ENCODE measurements at regions not wholly inside any gene's neighbourhood (a gene's known extent, or its start where the extent isn't known, plus 50 kb on each side); places are given as distances from the start of the nearest gene placed in this dataset.

GRCh38 chr12:28023156-28023887, 50.8 kb upstream of the PTHLH start:
- Histone ChIP-seq H3K27ac (peak overlapping the region; percentile 88), H3K36me3 (replicated peaks) (no peaks in the 10 kb centered on the region), H3K4me3 (ENCODE audit: low read depth, low read length) (no peak overlapping the region), H3K27me3 (replicated peaks) (no peaks in the 10 kb centered on the region)
- TF ChIP-seq, protein P1, sequence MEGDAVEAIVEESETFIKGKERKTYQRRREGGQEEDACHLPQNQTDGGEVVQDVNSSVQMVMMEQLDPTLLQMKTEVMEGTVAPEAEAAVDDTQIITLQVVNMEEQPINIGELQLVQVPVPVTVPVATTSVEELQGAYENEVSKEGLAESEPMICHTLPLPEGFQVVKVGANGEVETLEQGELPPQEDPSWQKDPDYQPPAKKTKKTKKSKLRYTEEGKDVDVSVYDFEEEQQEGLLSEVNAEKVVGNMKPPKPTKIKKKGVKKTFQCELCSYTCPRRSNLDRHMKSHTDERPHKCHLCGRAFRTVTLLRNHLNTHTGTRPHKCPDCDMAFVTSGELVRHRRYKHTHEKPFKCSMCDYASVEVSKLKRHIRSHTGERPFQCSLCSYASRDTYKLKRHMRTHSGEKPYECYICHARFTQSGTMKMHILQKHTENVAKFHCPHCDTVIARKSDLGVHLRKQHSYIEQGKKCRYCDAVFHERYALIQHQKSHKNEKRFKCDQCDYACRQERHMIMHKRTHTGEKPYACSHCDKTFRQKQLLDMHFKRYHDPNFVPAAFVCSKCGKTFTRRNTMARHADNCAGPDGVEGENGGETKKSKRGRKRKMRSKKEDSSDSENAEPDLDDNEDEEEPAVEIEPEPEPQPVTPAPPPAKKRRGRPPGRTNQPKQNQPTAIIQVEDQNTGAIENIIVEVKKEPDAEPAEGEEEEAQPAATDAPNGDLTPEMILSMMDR (IDR thresholded peaks at IDR 0.05; ENCODE audit: low read depth, low read length, missing control alignments) = no peak
- in situ Hi-C loops (cut with HindIII; ENCODE audit: low pct_ligation_motif_present, low sequenced_read_pairs) = no loop called here
- peak; percentile 96 for DNase-seq

DNA sequence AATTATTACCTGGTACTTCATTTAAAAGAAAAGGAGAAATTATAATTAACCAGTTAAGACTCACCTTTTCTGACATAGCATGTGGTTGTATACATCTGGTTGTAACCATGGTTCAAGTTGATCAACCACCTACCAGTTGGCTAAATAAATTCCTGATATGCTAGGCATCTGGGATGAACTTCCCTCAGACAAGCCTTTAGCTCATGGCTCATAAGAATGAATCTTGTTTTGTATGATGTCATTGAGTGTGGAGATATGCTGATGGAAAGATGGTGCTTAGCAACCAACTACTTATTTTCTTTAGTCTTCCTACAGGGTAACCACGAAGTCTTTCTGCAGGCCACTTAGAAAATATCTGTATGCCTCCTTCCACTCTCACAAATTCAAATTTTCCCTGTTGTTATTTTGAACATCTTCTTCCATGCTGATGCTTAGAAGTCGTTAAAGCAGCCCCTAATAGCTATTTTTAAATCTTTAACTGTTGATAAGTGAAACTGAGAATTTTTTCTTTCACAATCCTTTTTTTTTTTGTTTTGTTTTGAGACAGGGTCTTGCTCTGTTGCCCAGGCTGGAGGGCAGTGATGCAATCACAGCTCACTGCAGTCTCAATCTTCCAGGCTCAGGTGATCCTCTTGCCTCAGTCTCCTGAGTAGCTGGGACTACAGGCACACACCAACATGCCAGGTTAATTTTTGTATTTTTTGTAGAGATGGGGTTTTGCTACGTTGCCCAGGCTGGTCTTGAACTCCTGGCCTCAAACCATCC, 51.9 kb upstream of the PTHLH start:
- peak; percentile 88 for DNase-seq
- TF ChIP-seq, protein P1 (IDR thresholded peaks at IDR 0.05; ENCODE audit: low read depth, low read length, missing control alignments) = no peak
- in situ Hi-C loops (cut with HindIII; ENCODE audit: low pct_ligation_motif_present, low sequenced_read_pairs) = no loop called here
- no peak overlapping the region for H3K4me3 ChIP-seq (ENCODE audit: low read depth, low read length)
- peak overlapping the region; percentile 88 for H3K27ac ChIP-seq
- H3K36me3 ChIP-seq (replicated peaks) = no peaks in the 10 kb centered on the region
- H3K27me3 ChIP-seq (replicated peaks) = no peaks in the 10 kb centered on the region

- Histone ChIP-seq H3K36me3 (replicated peaks) (no peaks in the 10 kb centered on the region), H3K27me3 (replicated peaks) (no peaks in the 10 kb centered on the region), H3K27ac (no peak overlapping the region), H3K4me3 (ENCODE audit: low read depth, low read length) (no peak overlapping the region)
- in situ Hi-C loops (cut with HindIII; ENCODE audit: low pct_ligation_motif_present, low sequenced_read_pairs) = no loop called here
- DNase-seq = no peak
- TF ChIP-seq, protein P1 (IDR thresholded peaks at IDR 0.05; ENCODE audit: low read depth, low read length, missing control alignments) = no peak
These were observed 53.4 kb upstream of the PTHLH start for GRCh38 chr12:28025821-28026505.

- Histone ChIP-seq H3K27ac (no peak overlapping the region), H3K4me3 (ENCODE audit: low read depth, low read length) (no peak overlapping the region), H3K27me3 (replicated peaks) (no peaks in the 10 kb centered on the region), H3K36me3 (replicated peaks) (no peaks in the 10 kb centered on the region)
- no peak for DNase-seq
- in situ Hi-C loops (cut with HindIII; ENCODE audit: low pct_ligation_motif_present, low sequenced_read_pairs) = no loop called here
- TF ChIP-seq, protein P1 (IDR thresholded peaks at IDR 0.05; ENCODE audit: low read depth, low read length, missing control alignments) = no peak
These were observed 54.2 kb upstream of the PTHLH start for GRCh38 chr12:28026701-28027100.

DNA sequence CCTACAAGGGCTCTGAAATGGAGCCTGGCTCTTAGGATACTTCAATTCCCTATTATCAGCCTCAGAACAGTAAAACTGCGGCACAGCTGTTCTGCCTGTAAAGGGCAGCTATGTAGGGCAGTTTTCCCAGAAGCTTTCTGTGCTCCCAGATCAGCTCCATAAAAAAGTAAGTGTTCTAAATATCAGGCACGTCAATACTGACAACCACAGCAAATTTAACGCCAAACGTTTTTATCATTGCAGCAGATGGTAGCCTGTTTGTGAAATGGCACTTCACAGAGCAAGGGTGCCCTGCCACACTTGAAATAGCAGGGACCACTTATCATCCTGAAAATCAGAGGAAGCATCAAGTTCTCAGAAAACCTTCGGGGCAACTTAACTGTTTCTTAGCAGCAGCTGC, 54.8 kb upstream of the PTHLH start:
- TF ChIP-seq, protein P1 (IDR thresholded peaks at IDR 0.05; ENCODE audit: low read depth, low read length, missing control alignments) = no peak
- H3K36me3 ChIP-seq (replicated peaks) = no peaks in the 10 kb centered on the region
- H3K27ac ChIP-seq = no peak overlapping the region
- H3K4me3 ChIP-seq (ENCODE audit: low read depth, low read length) = no peak overlapping the region
- no peak for DNase-seq
- in situ Hi-C loops (cut with HindIII; ENCODE audit: low pct_ligation_motif_present, low sequenced_read_pairs) = no loop called here
- no peaks in the 10 kb centered on the region for H3K27me3 ChIP-seq (replicated peaks)
